SK-MEL-5 (cell line): ENCODE measurements at regions not wholly inside any gene's neighbourhood (a gene's known extent, or its start where the extent isn't known, plus 50 kb on each side); places are given as distances from the start of the nearest gene placed in this dataset.
"Not testable (repeated sequence)": the region's sequence is repeated elsewhere in the genome, so short reads cannot be mapped to it uniquely, and the experiment has no call there.

Experiments
- DNase-seq: peaks from one replicate; pipeline ENCODE4 v3.0.0-alpha.2; 2016; ENCODE audit warnings: low read depth, low spot score
- in situ Hi-C: cut with HindIII; loops from 2 replicates; pipeline ENCODE4 v1.10.0; 2016; ENCODE audit warnings: low sequenced_read_pairs, high pct_unique_total_duplicates, low pct_unique_long_range_greater_than_20kb

GRCh38 chr7:123275036-123275753 is 75.4 kb upstream of the SLC13A1 start:
- in situ Hi-C loops, result no loop called here
- no peak for DNase-seq

DNA sequence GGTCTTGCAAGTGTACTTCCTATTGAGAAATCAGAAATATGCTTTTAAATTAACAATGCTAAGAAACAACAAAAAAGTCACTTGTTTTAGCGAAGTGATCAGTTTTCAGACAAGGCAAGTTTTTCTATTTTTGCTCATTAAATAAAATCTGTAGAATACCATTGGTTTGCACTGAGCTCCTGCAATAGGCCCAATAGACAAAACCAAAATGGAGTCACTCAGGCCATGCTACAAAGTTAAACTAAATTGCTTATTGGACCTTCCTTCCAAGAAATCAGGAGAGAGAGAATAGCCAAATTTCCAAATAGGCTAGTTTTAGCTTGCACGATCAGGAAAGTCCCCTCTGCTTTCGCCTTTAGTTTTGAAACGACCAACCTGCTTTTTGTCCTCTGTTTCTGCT is 73.4 kb upstream of the SLC13A1 start:
- in situ Hi-C loops, result no loop called here
- DNase-seq, result no peak

- in situ Hi-C loops, result no loop called here
- DNase-seq, result no peak
Measured at GRCh38 chr7:123271856-123272255, 72.1 kb upstream of the SLC13A1 start.

DNA sequence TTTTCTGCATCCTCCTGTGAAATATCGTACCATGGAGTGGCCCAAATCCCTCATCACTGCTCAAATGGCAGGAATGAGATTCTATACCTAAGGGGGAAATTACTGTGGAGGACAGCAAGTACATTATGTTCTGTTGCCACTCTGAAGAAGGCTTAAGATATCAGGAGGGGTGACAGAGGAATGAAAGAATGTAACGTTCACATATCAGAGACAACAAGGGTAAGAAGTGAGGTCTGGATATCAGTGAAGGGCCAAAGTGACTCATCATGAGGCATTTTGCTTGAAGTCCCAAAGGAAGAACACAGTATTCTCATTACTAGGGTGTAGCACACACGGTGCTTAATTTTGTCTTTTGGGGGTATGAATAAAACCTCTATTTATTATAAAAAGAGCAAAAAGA is 71.5 kb upstream of the SLC13A1 start:
- no peak for DNase-seq
- in situ Hi-C loops, result no loop called here

DNA sequence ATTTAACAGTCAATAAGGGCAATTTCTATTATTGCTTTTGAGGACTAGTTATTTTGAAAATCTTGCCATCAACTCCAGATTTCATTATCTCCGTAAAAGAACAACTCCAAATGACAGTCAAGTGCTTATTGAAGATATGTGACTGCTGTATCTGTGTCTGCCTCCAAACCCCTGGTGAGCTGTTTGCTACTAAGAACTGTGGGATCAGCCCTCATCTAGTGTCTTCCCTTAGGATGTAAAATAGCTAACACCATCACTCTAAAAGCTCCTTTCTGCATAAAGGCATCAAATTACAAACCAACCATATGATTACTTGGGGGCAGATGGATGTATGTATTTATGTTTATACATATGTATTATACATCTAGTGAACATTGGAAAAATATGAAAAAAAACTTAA is 70.8 kb upstream of the SLC13A1 start:
- in situ Hi-C loops, result no loop called here

DNA sequence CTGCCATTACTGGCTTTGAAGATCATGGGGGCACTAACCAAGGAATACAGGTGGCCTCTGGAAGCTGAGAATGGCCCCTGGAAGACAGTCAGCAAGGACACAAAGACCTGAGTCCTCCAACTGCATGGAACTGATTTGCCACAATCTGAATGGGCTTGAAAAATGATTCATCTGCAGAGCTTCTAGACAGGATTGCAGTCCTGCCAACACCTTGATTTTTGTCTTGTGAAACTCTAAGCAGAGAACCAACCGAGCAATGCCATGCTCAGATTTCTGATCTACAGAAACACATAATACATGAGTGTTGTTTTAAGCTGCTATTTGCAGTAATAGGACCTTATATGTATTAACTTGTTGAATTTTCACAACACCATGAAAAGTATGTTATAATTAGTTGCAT is 66.1 kb upstream of the SLC13A1 start:
- in situ Hi-C loops, result no loop called here

More for the DNA sequence above, 70.8 kb upstream of the SLC13A1 start:
- DNase-seq, result no peak

DNA sequence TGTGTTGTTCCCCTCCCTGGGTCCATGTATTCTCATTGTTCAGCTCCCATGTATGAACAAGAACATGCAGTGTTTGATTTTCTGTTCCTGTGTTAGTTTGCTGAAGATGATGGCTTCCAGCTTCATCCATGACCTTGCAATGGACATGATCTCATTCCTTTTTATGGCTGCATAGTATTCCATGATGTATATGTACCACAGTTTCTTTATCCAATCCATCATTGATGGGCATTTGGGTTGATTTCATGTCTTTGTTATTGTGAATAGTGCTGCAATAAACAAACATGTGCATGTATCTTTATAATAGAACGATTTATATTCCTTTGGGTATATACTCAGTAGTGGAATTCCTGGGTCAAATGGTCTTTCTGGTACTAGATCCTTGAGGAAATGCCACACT is 65.1 kb upstream of the SLC13A1 start:
- in situ Hi-C loops, DNase-seq: not testable (repeated sequence)

More for the DNA sequence above, 66.1 kb upstream of the SLC13A1 start:
- DNase-seq, result no peak

DNA sequence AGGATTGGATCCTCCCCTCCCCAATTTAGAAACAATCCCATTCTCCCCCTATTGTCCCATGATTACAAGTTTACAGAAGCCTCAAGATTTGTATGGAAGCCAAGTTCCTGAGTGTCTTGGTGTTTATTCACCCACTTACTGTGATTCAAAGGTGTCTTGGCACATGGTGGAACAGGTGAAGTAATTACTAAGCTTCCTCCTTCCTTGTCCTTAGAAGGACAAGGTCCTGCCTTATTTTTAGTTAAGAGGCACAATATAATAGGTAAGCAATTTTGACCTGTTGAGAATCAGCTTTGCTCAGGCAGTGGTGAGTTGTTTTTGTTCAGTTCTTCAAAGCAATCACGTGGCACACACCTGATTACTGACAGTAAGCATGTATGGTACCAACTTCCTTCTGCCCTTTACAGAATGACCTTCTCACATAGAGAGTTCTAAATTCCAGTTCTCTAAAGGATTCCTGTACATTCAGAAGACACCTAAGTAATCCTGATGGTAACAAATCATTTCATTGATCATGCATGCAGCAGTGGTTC is 60.7 kb upstream of the SLC13A1 start:
- DNase-seq, result no peak
- in situ Hi-C loops, result no loop called here

DNA sequence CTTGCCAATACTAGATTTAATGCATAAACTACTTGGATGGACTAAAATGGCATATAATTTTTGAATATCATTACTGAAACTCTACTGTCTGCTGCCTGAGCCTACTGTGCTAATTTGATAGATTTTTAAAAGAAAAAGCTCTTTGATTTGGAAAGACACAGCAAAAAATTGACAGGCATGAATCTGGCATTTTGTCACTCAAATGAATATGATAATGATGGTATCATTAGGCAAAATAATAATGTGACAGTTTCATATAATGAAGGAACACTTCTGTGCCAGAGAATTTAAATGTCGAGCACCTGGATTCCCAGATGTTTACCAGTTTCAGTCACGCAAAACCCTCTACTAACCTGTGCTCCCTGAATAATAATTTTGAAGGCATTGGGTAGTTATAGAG is 60.0 kb upstream of the SLC13A1 start:
- DNase-seq, result no peak
- in situ Hi-C loops, result no loop called here
